Kidney (tissue), 13 donors: ENCODE measurements at regions not wholly inside any gene's neighbourhood (a gene's known extent, or its start where the extent isn't known, plus 50 kb on each side); places are given as distances from the start of the nearest gene placed in this dataset.

Experiments used
- DNase-seq, 5 donors: peaks; one replicate each; pipeline ENCODE4 v3.0.0-alpha.2; 2013 to 2020
- FAIRE-seq: peaks from 2 replicates; lab custom pipeline; 2012; peaks lifted over from hg19 to GRCh38; lab: Jason Lieb, UNC
- H3K27ac ChIP-seq, 2 donors: one replicate each; pipeline ENCODE4 v1.7.0; 2013; ENCODE audit warnings: low read depth in 2 of 2, low read length in 2 of 2, inconsistent platforms in 1 of 2
- H3K27me3 ChIP-seq: one replicate; pipeline ENCODE4 v1.7.1; 2013; ENCODE audit warnings: low read length, inconsistent platforms; ENCODE audit not compliant: control insufficient read depth, insufficient read depth
- H3K36me3 ChIP-seq, 3 donors: one replicate each; pipeline versions ENCODE4 v1.7.0 to v1.7.1; 2013; ENCODE audit warnings: low read length in 3 of 3, control low read depth in 1 of 3, inconsistent platforms in 1 of 3; ENCODE audit not compliant: insufficient read depth in 3 of 3, control insufficient read depth in 2 of 3
- H3K4me1 ChIP-seq, 3 donors: one replicate each; pipeline versions ENCODE4 v1.7.0 to v1.7.1; 2013; ENCODE audit warnings: low read length in 3 of 3, inconsistent platforms in 1 of 3, low read depth in 1 of 3; ENCODE audit not compliant: control insufficient read depth in 2 of 3, insufficient read depth in 2 of 3
- H3K4me3 ChIP-seq, 3 donors: one replicate each; pipeline versions ENCODE4 v1.7.0 to v1.8.1; 2013; ENCODE audit warnings: low read length in 3 of 3, control low read depth in 1 of 3, inconsistent platforms in 1 of 3
- H3K9ac ChIP-seq, 3 donors: one replicate each; pipeline versions ENCODE4 v1.7.0 to v1.7.1; 2013; ENCODE audit warnings: low read length in 3 of 3, control low read depth in 1 of 3, inconsistent platforms in 1 of 3
- H3K9me3 ChIP-seq, 3 donors: one replicate each; pipeline versions ENCODE4 v1.7.0 to v1.7.1; 2013; ENCODE audit warnings: low read length in 3 of 3, control low read depth in 1 of 3, inconsistent platforms in 1 of 3; ENCODE audit not compliant: control insufficient read depth in 2 of 3, insufficient read depth in 1 of 3
- intact Hi-C: fragments of 100-400 bp; cut with DNase I; formaldehyde crosslinking; loops from one replicate; pipeline ENCODE4 v1.11.1; 2022
- TF ChIP-seq, protein P1 (sequence below): IDR thresholded peaks from 3 replicates; pipeline ENCODE4 v1.5.1; 2012; ENCODE audit warnings: mild to moderate bottlenecking, moderate library complexity, borderline replicate concordance; ENCODE audit not compliant: insufficient read depth; ENCODE audit errors: extremely low read depth
- donor health status: control.
- donor health status: control.
- donor health status: control.
- donor health status: control.
- donor health status: control.
- donor health status: DM: yes; HTN: yes; CAD: no.
- donor health status: Normal renal cell carcinoma (clear cell type).

DNA sequence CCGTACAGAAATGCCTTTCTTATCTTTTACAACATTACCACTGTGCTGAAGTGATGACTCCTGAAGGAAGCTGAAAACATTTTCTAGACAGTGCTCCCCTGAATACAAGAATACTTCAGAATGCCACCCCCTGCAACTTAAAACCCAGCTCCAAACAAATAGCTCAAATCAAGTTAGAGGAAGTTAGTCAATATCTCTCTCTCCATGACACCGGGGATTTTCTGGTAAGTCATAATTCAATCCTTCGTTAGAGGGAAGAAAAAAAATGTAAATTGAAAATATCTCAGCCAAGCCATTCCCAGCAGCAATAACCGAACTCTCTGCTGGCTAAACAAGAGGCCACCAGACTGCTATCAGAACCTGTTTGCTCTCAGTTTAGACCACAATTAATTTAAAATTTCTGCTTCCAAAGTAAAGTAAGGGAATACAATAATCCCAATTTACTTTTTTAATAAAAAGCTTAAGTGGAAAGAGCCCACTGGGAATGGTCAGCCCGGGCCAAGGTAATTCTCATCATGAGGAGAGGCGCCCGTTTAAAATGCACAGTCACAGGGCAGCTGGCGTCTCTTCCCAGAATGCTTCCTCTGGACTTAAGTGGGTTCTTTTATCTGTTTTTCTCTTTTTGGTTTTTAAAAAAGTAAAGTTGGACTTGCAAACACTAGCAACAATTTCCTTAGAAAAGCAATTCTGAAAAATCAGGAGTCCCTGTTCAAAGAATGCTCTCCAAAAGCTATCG lies 710.1 kb upstream of the STXBP6 start:
- Histone ChIP-seq H3K9me3 (no peaks in the 10 kb centered on the region), H3K27me3 (no peaks in the 10 kb centered on the region), H3K27ac (no peak overlapping the region), H3K4me3 (no peak overlapping the region), H3K36me3 (no peaks in the 10 kb centered on the region), H3K4me1 (no peaks in the 10 kb centered on the region), H3K9ac (no peak overlapping the region)
- TF ChIP-seq, protein P1, sequence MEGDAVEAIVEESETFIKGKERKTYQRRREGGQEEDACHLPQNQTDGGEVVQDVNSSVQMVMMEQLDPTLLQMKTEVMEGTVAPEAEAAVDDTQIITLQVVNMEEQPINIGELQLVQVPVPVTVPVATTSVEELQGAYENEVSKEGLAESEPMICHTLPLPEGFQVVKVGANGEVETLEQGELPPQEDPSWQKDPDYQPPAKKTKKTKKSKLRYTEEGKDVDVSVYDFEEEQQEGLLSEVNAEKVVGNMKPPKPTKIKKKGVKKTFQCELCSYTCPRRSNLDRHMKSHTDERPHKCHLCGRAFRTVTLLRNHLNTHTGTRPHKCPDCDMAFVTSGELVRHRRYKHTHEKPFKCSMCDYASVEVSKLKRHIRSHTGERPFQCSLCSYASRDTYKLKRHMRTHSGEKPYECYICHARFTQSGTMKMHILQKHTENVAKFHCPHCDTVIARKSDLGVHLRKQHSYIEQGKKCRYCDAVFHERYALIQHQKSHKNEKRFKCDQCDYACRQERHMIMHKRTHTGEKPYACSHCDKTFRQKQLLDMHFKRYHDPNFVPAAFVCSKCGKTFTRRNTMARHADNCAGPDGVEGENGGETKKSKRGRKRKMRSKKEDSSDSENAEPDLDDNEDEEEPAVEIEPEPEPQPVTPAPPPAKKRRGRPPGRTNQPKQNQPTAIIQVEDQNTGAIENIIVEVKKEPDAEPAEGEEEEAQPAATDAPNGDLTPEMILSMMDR, result no peak
- intact Hi-C loops, result no loop called here
- no peak for DNase-seq
- FAIRE-seq, result no peak

DNA sequence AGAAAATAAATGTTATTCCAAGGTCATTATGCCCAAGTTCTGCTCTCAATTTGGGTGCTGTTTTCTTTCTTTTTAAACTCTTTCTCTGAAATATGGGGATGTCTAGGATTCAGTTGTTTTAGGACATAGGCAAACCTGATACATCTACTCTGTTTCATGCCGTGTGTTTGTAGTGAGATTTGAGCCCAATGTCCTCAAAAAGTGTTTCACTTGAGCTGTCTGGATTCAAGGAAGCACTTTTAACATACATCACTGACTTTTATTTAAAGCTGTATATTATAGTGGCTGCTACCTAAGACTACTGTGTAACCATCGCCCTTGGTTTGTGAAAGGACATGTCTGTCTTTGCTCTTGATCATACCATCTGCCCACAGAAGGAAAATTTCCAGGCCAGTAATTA lies 709.3 kb upstream of the STXBP6 start:
- no peaks in the 10 kb centered on the region for H3K27me3 ChIP-seq
- no peaks in the 10 kb centered on the region for H3K36me3 ChIP-seq
- no peak overlapping the region for H3K9ac ChIP-seq
- TF ChIP-seq, protein P1, result no peak
- no peak overlapping the region for H3K4me3 ChIP-seq
- H3K27ac ChIP-seq, result no peak overlapping the region
- no peaks in the 10 kb centered on the region for H3K4me1 ChIP-seq
- intact Hi-C loops, result no loop called here
- FAIRE-seq (no peak), DNase-seq (peak in 3 of 5 donors; percentile 28 to 87 (median 80))
- H3K9me3 ChIP-seq, result no peaks in the 10 kb centered on the region

DNA sequence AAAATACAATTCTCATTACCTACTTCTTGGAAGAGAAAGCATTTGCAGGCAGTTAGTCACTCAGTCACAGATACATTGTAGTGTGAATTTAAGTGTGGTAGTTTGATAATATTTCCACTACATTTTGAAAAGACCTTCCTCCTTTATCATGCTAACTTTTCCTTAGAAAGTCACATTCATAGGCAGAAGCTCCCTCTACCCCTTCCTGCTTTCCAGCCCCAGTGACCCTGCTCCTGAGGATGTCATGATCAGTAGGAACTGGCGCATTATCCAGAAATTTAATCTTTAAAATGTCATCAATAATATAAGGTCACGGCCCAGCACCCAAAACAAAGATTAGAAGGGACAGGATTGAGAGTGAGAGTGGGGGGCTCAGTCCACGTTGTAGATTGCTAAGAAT lies 707.4 kb upstream of the STXBP6 start:
- Histone ChIP-seq H3K4me3 (no peak overlapping the region), H3K27ac (no peak overlapping the region), H3K9me3 (no peaks in the 10 kb centered on the region), H3K9ac (no peak overlapping the region), H3K36me3 (no peaks in the 10 kb centered on the region), H3K27me3 (no peaks in the 10 kb centered on the region), H3K4me1 (no peaks in the 10 kb centered on the region)
- intact Hi-C loops, result no loop called here
- DNase-seq, result no peak
- TF ChIP-seq, protein P1, result no peak
- FAIRE-seq, result no peak
